Esophagus squamous epithelium (tissue), 5 donors: ENCODE measurements at regions not wholly inside any gene's neighbourhood (a gene's known extent, or its start where the extent isn't known, plus 50 kb on each side); places are given as distances from the start of the nearest gene placed in this dataset.

Experiments used
- DNase-seq: peaks from one replicate; lab custom pipeline; 2025; lab: John Stamatoyannopoulos, UW
- H3K27ac ChIP-seq, 4 donors: fragments of 200-600 bp; sonication (generic); one replicate each; pipeline ENCODE4 v1.5.1; 2016 to 2019; ENCODE audit warnings: mild to moderate bottlenecking in 1 of 4
- H3K27me3 ChIP-seq, 4 donors: fragments of 200-600 bp; sonication (generic); 1 replicate in 3 of 4; 2 replicates in 1 of 4; pipeline versions ENCODE4 v1.5.1 to v1.6.0; 2017 to 2021; ENCODE audit warnings: antibody characterized with exemption in 1 of 4
- H3K36me3 ChIP-seq, 3 donors: fragments of 200-600 bp; sonication (generic); one replicate each; pipeline ENCODE4 v1.5.1; 2016 to 2019
- H3K4me1 ChIP-seq, 3 donors: fragments of 200-600 bp; sonication (generic); one replicate each; pipeline ENCODE4 v1.5.1; 2017 to 2019
- H3K4me3 ChIP-seq, 4 donors: fragments of 200-600 bp; sonication (generic); 1 replicate in 3 of 4; 2 replicates in 1 of 4; pipeline ENCODE4 v1.5.1; 2016 to 2019; ENCODE audit warnings: mild to moderate bottlenecking in 2 of 4, moderate library complexity in 1 of 4
- H3K9me3 ChIP-seq, 3 donors: fragments of 200-600 bp; sonication (generic); one replicate each; pipeline ENCODE4 v1.5.1; 2016 to 2019
- CTCF ChIP-seq, 6 experiments: fragments of 450-650 bp in 4 of 6; fragments of 200-600 bp in 2 of 6; sonication (generic) in 2 of 6; IDR thresholded peaks; one replicate each; pipeline ENCODE4 v1.5.1; 2016 to 2019; ENCODE audit warnings: antibody characterized with exemption in 6 of 6, mild to moderate bottlenecking in 4 of 6, moderate library complexity in 4 of 6
- POLR2A ChIP-seq, 4 donors: fragments of 450-650 bp; IDR thresholded peaks; one replicate each; pipeline ENCODE4 v1.6.1; 2017; ENCODE audit warnings: antibody characterized with exemption in 4 of 4, mild to moderate bottlenecking in 4 of 4, moderate library complexity in 3 of 4
- WGBS, 2 donors: methylation state at CpG; one replicate each; pipeline ENCODE4 v1.1.5; 2018; 5-methylcytosine and 5-hydroxymethylcytosine counted together
- intact Hi-C: fragments of 100-400 bp; cut with DNase I; formaldehyde crosslinking; loops from one replicate; pipeline ENCODE4 v1.15.0; 2022
- donor health status: DM: yes; HTN: yes; CAD: no.

GRCh38 chr4:14267373-14268060 lies 640.0 kb upstream of the BOD1L1 start:
- Histone ChIP-seq H3K4me3 (no peak overlapping the region), H3K27me3 (no peaks in the 10 kb centered on the region), H3K27ac (no peak overlapping the region), H3K4me1 (no peaks in the 10 kb centered on the region), H3K9me3 (no peaks in the 10 kb centered on the region), H3K36me3 (no peaks in the 10 kb centered on the region)
- WGBS, 2 donors, result 75 to 85% methylated on average over 9 of the region's 9 CpGs
- intact Hi-C loops, result no loop called here
- no peak for TF ChIP-seq CTCF (IDR thresholded peaks at IDR 0.05)
- no peak for TF ChIP-seq POLR2A (IDR thresholded peaks at IDR 0.05)
- DNase-seq, result no peak

DNA sequence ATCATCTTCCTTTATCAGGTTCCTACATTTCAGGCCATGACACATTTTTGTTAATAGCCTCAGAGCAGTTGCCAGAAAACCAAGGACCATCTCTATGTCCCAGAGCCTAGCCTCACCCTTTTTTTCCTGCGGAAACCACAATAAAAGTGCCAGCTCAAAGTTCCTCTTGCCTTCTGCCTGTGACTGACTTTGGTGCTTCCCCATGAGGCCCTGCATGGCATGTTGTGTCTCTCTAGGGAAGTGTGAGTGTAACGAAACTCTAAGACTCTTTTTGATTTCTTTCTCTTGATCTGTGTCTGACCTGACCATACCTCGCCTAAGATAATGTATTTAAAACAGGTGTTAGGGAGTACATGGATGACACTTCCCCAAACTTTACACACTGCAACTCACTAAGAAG lies 642.3 kb upstream of the BOD1L1 start:
- no peak for TF ChIP-seq POLR2A (IDR thresholded peaks at IDR 0.05)
- no peak for TF ChIP-seq CTCF (IDR thresholded peaks at IDR 0.05)
- Histone ChIP-seq H3K4me1 (no peaks in the 10 kb centered on the region), H3K36me3 (no peaks in the 10 kb centered on the region), H3K27me3 (no peaks in the 10 kb centered on the region), H3K27ac (no peak overlapping the region), H3K9me3 (no peaks in the 10 kb centered on the region), H3K4me3 (no peak overlapping the region)
- intact Hi-C loops, result no loop called here
- DNase-seq, result no peak
- 29 to 50% methylated on average over 3 of the region's 3 CpGs for WGBS, 2 donors

DNA sequence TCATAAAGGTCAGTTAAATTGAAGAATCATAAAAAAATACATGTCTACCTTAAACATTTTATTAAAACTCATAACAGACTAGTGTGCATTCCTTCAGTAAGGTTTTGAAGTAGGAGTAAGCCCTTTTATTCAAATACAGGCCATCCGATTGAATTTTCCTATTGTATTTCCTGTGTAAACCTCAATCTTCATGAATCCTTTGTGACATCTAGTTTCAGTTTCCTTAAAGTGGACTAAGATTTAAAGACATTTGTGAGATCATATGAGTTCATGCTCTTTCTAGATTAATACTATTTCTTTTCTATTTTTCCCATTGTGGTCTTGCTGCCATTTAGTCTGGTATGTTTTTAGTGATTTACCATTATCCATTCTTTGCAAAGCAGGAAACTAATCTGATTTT lies 644.7 kb upstream of the BOD1L1 start:
- 39 to 52% methylated on average over 1 of the region's 1 CpG for WGBS, 2 donors
- H3K36me3 ChIP-seq, result no peaks in the 10 kb centered on the region
- H3K9me3 ChIP-seq, result no peaks in the 10 kb centered on the region
- no peak overlapping the region for H3K27ac ChIP-seq
- no peak overlapping the region for H3K4me3 ChIP-seq
- intact Hi-C loops, result no loop called here
- no peaks in the 10 kb centered on the region for H3K4me1 ChIP-seq
- TF ChIP-seq POLR2A (IDR thresholded peaks at IDR 0.05), result no peak
- TF ChIP-seq CTCF (IDR thresholded peaks at IDR 0.05), result no peak
- no peaks in the 10 kb centered on the region for H3K27me3 ChIP-seq
- no peak for DNase-seq

DNA sequence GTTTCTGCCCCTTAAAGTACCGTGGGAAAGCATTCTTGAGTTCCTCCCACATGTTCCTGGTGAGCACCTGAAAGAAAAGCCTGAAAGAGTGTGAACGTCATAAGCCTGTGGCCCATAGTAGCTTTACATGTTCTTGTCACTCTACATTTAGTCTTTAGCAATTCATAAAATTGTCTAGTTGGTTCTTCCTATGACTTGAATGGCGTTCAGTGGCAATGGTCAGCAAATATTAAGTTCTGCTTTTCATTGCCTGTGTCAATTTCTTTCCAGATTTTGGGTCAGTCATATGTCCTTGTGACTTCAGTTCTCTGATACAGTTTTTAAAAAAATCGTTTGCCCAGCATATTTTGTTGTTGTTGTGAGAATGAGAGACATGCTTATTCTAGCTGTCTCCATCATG lies 650.0 kb upstream of the BOD1L1 start:
- no peak for DNase-seq
- TF ChIP-seq CTCF (IDR thresholded peaks at IDR 0.05) (no peak), POLR2A (IDR thresholded peaks at IDR 0.05) (no peak)
- WGBS, 2 donors, result 61 to 65% methylated on average over 4 of the region's 4 CpGs
- Histone ChIP-seq H3K27ac (no peak overlapping the region), H3K27me3 (no peaks in the 10 kb centered on the region), H3K4me1 (no peaks in the 10 kb centered on the region), H3K36me3 (no peaks in the 10 kb centered on the region), H3K9me3 (no peaks in the 10 kb centered on the region), H3K4me3 (no peak overlapping the region)
- intact Hi-C loops, result no loop called here

GRCh38 chr4:14280567-14280966 lies 653.0 kb upstream of the BOD1L1 start:
- Histone ChIP-seq H3K9me3 (no peaks in the 10 kb centered on the region), H3K36me3 (no peaks in the 10 kb centered on the region), H3K27ac (no peak overlapping the region), H3K4me1 (no peaks in the 10 kb centered on the region), H3K27me3 (no peaks in the 10 kb centered on the region), H3K4me3 (no peak overlapping the region)
- WGBS, 2 donors, result 49 to 68% methylated on average over 1 of the region's 1 CpG
- no peak for DNase-seq
- TF ChIP-seq CTCF (IDR thresholded peaks at IDR 0.05), result no peak
- no peak for TF ChIP-seq POLR2A (IDR thresholded peaks at IDR 0.05)
- intact Hi-C loops, result no loop called here
